Jurkat, Clone E6-1 (cell line): ENCODE measurements at regions not wholly inside any gene's neighbourhood (a gene's known extent, or its start where the extent isn't known, plus 50 kb on each side); places are given as distances from the start of the nearest gene placed in this dataset.
A peak's percentile ranks its signal among the peaks of the same experiment; 100 is the strongest.

Experiments
- DNase-seq: peaks from one replicate; pipeline ENCODE4 v3.0.0-alpha.2; 2011; ENCODE audit warnings: low read depth, low spot score
- H3K4me3 ChIP-seq: 2 replicates; pipeline ENCODE4 v1.5.1; 2011; ENCODE audit warnings: mild to moderate bottlenecking, low read length, control low read depth, moderate library complexity

DNA sequence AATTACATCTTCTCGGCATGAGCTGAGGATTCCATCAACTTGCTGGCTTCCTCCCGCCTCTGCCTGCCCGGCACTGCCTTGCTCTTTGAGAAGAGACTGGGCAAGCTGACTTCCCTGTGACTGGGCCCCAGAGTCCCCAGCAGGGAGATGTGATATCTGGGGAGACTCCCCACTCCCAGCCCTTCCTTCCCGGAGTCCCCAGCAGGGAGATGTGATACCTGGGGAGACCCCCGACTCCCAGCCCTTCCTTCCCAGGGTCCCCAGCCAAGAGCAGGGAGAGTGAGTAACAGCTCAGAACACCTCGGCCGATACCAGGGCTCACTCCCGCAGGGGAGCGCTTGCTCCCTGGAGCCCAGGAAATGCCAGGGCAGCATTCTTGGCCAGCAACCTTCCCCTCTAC lies 90.1 kb upstream of the NEURL1B start:
- no peak for DNase-seq
- no peak overlapping the region for H3K4me3 ChIP-seq

DNA sequence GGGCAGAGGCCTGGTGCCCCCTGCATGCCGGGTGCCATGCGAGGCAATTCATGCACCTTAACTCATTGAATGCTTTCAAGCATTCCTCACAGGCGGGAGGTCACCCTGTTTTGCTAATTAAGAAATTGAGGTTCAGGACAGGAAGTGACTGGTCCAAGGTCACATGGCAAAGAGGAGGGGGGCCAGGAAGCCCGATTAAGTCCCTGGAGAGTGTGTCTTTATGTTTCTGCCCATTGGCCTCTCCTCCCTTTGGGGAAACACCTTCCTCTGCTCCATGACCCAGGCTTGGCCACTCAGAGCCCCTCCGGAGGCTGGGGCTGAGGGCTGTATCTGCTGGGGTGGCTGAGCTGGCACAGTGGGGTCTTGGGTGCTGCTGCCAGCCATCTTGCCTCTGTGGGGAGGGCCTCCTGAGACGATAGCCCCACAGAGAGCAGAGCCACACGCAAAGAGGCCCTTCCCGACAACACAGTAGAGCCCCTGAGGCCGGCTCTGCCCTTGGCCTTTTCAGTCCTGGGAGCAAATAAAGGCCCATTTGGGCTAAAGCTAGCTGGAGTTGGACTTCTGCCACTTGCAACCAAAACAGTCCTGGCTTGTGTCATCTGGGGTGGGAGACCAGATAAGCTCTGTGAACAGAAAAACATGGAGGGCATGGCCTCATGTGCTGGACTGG lies 90.8 kb upstream of the NEURL1B start:
- no peak for DNase-seq
- no peak overlapping the region for H3K4me3 ChIP-seq

DNA sequence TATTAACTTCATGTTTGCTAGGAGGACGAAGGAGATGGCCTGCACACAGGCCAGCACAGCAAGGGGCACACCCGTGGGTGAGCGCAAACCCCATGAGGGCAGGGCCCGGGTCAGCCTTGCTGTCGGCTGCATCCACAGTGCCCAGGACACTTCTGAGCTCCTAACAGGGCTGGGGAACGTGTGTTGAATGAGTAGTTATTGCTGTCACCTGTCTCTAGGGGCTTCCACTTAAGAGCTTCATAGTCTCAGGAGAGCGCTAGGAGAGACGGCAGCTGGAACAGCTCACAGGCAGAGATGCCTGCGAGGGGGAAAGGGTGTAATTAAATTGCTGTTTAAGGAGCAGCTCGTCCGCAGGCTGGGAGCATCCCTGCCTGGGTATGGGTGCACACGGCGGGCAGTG lies 91.4 kb upstream of the NEURL1B start:
- DNase-seq, result no peak
- H3K4me3 ChIP-seq, result no peak overlapping the region

DNA sequence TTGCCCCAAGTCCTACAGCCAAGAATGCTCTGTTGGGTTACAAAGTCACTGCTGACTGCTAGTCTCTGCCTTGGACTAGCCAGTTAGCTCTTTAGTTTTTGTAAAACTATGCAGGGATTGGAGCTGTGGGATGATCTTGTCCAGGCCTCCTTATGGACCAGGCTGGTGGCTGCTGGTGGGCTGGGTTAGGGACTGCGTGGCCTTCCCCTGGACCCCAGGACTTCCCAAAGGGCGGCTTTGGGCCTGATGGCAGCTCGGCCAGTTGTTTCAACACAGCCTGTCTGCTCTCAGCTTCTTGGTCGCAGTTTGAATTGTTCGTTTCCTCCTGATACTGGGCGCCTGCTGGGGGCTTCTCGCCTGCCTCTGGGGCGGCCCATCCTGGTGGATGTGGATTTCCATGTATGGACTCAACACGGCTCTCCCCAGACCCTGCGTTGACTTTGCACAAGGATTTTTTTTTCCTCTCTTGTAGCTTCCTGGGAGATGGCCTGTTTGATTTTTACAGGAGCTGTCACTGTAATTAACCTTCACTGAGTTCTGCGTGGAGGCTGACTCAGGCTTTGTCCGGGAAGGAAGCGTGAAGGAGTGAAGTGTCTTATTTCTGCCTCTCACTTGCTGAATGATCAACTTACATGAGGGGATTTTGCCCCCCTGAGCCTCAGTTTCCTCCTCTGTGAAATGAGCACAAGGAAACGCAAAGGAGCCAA lies 91.9 kb upstream of the NEURL1B start:
- no peak for DNase-seq
- no peak overlapping the region for H3K4me3 ChIP-seq

DNA sequence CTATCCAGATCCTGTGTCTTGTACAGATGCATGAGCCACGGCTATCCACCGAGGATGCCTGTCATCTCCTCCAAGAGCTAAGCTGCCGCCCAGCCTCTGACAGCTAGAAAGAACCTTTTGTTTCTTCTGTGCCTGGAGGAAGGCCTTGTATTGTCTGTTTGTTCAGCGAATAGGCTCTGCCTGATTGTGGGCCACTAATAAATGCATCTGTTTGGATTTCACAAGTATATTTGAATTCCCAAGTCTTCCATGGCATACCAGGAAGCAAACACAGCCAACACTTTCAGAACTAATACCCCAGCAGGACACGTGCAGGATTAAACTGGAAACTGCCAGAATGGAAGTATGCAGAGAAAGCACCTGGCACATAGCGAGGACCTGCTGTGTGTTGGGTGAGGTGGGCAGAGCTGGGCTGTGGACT lies 92.7 kb upstream of the NEURL1B start:
- H3K4me3 ChIP-seq, result no peak overlapping the region
- no peak for DNase-seq

DNA sequence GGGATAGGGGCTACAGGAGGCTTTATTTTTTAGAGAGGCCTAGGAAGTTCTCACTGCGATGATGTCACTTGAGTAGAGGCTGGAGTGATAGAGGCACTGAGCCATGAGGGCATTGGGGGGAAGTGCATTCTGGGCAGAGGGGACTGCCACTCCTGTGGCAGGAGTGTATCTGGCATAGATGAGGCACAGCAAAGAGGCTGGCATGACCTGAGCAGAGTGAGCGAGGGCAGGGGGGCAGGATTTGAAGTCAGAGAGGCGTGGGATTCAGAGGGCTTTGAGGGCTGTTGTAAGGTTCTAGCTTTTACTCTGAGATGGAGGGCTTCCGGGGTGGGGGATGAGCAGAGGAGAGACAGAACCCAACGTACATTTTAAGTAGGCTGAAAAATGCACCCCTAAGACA lies 91.9 kb upstream of the SH3PXD2B start:
- DNase-seq, result no peak
- H3K4me3 ChIP-seq, result no peak overlapping the region

DNA sequence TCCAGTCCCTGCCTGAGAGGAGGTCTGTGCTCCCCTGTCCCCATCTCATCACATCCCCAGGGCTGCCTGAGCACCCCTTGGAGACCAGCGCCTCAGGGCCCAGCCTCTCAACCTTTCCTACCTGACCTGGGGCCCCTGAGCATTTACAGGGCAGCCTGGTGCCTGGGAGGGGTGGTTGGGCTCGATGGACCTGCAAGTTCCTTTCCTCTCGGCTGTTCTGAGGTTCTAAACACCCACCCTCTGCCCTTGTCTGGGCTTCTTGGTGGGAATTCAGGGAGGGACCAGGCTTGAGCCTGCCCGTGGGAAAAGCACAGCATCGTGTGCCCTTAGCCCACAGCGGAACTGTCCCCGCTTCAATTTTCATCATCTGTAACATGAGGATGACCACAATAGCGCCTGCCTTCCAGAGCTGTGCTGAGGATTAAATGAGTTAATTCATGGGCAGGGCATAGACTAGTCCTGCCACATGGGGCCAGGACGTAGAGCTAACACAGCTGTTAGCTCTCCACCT lies 91.0 kb upstream of the SH3PXD2B start:
- no peak overlapping the region for H3K4me3 ChIP-seq
- DNase-seq, result no peak

DNA sequence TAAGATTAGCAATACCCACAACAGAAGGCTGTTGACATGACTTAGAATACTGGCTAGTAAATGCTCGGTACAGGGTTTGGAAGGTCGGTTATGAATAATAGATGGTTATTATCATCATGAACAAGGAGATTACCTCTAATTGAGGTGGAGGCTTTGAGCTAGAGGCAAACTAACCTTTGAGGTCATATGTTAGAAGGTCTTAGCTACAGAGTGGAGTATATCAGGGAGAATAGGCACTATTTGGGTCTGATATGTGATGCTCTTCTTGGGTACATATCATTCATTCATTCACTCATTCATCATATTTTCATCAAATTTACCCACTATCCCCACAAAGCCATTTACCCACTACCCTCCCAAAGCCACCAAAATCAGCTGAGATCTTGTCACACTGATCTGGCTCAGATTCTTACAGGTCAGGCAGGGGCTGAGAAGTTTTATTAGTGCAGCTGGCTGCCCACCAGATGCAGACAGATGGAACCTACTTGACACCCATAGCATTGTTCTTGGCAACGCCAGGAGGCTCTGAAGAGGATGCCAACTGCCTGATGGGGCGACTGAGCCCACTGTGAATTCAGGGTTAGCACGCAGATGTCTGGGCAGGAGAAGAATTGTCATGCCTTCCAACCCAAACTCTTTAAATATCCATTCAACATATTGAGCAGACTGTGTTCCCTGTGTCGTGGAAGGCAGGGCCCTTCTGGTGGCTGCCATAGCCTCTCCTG lies 90.2 kb upstream of the SH3PXD2B start:
- DNase-seq, result no peak

DNA sequence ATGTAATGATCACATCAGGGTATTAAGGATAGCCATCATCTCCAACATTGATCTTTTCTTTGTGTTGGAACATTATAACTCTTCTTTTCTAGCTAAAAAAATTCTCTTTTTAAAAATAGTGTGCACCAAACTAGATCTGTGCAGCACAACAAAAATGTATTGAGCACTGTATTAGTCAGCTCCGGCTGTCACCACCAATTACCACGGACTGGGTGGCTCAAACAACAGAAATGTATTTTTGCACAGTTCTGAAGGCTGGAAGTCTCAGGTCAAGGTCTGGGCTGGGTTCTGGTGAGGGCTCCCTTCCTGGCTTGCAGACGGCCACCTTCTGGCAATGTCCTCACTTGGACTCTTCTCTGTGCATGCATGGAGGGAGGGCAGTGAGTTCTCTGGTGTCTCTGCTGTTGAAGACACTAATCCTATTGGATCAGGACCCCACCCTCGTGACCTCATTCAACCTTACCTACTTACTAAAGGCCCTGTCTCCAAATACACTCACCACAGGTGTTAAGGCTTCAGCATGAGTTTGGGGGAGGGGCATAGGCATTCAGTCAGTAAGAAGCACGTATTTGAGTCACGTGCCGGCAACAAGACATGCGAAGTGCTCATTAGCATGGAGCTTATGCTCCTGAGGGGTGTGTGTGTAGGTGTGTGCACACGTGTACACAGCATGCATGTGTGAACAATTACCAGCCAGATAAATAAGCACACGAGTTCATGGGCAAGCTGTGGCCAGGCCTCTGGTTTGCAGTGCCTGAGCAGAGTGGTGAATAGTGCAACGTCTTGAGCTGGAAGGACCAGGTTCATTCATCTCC lies 89.4 kb upstream of the SH3PXD2B start:
- DNase-seq, result no peak
- H3K4me3 ChIP-seq, result no peak overlapping the region

More for the DNA sequence above, 90.2 kb upstream of the SH3PXD2B start:
- no peak overlapping the region for H3K4me3 ChIP-seq

DNA sequence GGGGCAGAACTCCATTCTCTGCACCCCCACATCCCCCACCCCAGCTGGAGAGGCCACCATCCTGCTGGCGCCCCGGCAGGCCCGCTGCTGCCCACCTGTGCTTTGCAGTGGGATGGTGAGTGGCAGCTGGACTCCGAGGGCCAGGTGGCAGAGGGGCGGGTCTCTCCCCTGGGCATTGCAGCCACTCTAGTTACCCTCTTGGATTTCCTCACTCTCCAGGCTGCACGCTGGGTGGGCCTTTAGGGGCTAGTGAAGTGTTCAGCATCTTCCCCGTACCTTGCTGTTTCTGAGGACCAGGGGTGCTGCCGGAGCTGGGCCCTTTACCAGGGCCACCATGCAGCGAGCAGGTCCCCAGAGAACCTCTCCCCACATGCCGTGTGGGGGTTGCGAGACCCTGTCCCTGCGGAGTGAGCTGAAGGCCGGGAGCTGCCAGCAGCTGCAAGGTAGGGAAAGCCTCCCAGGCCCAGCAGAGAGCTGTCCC lies 88.4 kb upstream of the SH3PXD2B start:
- DNase-seq, result no peak

DNA sequence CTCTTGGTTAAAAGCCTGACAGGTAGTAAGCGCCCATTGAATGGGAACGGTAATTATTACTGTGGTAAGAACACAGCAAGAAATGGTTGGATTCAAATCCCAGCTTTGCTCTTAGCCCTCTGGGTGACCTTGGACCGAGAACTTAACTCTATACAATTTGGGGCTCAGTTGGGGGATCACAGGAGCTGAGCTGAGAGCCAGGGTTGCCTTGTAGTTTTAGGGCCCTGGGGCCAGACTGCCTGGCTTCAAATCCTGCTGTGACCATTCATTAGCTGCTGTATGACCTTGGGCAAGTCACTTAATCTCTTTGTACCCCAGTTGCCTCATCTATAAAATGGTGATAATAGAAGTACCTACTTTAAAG lies 87.4 kb upstream of the SH3PXD2B start:
- H3K4me3 ChIP-seq, result no peak overlapping the region
- no peak for DNase-seq

More for the DNA sequence above, 88.4 kb upstream of the SH3PXD2B start:
- H3K4me3 ChIP-seq, result no peak overlapping the region

DNA sequence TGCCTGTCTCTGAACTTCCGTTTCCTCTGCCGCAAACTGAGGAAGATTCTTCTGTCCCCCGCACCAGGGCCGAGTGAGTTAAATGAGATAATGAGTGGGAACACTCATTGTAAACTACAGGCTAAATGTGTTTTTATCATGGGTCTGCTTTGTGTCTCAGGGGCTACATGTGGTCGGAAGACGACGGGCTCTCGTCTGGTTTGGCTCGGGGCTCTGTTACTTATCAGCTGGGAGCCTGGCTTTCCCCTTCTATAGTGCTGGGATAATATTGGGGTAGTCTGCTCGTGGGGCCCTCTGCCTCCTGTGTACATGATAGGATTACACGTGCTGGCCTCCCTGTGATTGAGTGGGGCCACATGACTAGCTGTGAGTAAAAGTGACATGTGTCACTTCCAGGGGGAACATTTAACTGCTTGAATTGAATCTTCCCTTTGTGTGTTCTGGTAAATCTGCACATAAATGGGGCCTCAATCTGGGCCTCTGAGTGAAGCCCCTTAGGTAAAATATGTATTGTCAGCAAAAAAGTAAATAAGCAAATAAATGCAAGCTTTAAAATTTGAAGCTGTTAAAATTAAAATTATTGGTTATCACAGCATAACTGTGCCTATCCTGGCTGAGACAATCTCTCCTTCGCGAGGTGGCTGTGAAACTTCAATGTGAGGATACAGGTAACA lies 86.9 kb upstream of the SH3PXD2B start:
- no peak overlapping the region for H3K4me3 ChIP-seq
- DNase-seq, result no peak

DNA sequence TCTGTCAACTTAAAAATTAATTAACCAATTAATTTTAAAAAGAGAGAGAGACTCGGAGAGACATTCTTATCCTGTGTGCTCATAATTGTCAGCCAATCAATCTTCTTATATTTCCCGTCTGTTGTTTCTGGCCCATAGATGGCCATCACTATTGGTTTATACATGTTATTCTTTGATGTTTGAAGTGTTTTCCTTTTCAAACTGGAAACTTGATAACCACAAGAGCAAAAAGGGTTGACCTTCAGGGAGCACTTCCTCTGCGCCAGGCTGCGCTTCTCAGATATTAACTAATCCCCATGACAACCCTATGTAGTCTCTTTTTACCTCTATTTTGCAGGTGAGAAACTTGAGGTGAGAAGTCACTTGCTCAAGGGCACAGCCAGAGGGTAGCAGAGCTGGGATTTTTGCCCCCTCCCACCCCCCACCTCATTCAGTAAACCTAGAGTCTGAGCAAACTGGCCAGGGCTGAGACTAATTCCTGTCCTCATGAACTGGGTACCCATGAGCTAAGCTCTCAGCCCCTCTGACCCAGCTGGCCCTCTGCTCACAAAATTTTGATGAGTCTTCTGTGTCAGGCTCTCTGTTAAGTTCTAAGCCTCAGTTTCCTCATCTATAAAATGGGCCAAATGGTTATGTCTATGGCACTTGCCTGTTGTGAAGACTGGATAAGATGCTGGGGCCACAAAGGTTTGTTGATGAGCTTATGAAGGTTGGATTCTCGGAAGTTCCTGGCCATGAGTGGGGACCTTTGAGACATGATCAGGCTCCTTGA lies 86.0 kb upstream of the SH3PXD2B start:
- DNase-seq, result no peak
- H3K4me3 ChIP-seq, result no peak overlapping the region

DNA sequence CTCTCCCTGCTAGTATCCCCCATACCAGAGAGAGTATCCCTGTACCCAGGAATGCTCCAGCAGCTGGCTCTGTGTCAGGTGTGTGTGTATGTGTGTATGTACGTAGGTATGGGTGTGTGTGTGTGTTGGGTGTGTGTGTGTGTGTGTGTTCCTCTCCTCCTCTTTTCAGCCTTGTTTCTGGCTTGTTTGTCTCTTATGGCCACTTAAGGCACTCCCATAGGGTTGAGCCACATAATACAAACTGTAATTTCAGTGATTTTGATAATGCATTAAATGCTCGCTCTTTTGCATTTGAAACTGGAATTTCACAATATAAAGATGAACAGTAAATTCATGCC lies 80.8 kb upstream of the SH3PXD2B start:
- no peak overlapping the region for H3K4me3 ChIP-seq

DNA sequence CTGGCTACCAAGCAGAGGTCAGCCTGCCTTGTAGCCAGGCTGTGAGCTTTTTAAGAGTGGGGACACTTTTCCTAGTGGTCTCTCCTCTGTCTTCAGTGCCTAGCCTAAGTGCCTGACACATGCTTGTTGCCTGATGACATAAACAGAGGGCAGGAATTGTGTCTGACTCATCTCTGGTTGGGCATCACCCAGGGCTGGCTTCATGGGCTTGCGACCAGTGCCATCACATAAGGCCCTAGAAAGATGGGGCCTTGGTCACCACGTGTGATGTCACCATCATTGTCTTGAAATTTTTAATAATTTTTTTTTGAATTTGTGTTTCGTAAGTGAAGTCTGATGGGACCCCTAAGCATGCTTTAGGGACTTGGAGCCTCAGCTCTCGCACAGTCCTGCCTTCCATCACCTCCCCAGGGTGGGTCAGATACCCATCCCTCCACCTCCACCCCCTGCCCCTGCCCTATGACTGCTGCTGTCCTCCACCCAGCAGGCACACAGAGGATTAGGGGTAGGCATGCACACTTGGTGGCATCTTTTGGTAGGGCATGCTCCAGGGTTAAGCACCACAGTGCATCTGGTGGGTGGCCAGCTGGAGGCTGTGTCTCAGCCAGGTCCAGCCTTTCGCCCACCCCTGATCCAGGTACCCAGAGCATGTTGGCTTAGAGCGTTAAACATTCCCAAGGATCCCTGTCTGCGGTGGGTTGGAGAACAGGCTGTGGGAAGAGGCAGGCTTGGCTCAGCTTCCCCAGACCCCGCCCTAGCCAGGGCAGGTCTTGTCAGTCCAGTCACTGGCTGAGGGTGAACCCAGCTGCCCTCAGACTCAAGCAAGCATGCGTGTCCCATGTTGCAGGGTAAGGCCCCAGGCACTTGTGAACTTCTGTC lies 80.1 kb upstream of the SH3PXD2B start:
- no peak for DNase-seq
- no peak overlapping the region for H3K4me3 ChIP-seq

More for the DNA sequence above, 80.8 kb upstream of the SH3PXD2B start:
- DNase-seq, result no peak

DNA sequence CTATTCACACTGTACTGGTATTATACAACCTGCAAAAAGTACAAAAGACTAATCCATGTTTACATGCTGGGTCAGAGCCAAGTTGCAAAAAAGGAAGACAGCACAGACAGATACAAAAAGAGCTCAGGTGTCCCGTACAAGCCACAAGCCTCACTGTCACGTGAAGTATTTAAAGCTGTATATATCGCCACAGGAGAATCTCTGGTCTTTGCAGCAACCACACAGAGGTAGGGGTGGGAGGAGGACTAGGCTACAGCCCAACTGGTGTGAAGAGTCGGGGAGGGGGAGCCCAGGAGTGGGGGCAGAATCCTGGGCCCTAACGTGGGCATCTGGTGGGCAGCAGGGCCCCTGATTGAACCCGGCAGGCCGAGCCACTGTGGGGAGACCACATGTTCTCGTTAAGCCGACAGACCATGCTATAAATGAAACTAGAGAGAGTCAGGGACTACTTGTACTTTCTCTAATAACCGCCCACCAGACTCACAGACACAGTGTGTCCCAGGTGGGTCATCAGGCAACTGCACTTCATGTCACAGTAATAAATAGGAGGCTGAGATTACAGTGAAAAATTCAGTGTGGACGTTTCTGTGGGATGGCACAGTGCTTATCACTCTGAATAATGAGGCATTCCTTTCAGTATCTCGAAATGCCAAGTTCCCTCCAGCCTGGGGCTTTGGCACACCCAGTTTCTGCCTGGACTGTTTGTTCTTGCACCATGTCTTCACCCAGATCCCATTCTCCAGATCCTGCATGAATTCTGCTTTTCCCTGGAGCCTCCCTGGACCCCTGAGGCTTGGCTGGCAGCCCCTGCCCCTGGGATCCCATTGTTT lies 79.3 kb upstream of the SH3PXD2B start:
- peak; percentile 20 for DNase-seq
- no peak overlapping the region for H3K4me3 ChIP-seq
